ENCODE measurements at regions not wholly inside any gene's neighbourhood (a gene's known extent, or its start where the extent isn't known, plus 50 kb on each side); places are given as distances from the start of the nearest gene placed in this dataset.

- TF ChIP-seq, protein P1, sequence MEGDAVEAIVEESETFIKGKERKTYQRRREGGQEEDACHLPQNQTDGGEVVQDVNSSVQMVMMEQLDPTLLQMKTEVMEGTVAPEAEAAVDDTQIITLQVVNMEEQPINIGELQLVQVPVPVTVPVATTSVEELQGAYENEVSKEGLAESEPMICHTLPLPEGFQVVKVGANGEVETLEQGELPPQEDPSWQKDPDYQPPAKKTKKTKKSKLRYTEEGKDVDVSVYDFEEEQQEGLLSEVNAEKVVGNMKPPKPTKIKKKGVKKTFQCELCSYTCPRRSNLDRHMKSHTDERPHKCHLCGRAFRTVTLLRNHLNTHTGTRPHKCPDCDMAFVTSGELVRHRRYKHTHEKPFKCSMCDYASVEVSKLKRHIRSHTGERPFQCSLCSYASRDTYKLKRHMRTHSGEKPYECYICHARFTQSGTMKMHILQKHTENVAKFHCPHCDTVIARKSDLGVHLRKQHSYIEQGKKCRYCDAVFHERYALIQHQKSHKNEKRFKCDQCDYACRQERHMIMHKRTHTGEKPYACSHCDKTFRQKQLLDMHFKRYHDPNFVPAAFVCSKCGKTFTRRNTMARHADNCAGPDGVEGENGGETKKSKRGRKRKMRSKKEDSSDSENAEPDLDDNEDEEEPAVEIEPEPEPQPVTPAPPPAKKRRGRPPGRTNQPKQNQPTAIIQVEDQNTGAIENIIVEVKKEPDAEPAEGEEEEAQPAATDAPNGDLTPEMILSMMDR (conservative IDR thresholded peaks at IDR 0.05 in 1 of 2, IDR thresholded peaks at IDR 0.05 in 1 of 2; ENCODE audit: extremely low read depth in 1 of 2, insufficient read depth in 1 of 2, low read depth in 1 of 2, low read length in 2 of 2) = no peak
- no peak for TF ChIP-seq EZH2 (IDR thresholded peaks at IDR 0.05; ENCODE audit: borderline replicate concordance, low read length)
Observed at GRCh38 chr2:857937-858336, 92.7 kb upstream of the SNTG2 start.
